ENCODE measurements at regions not wholly inside any gene's neighbourhood (a gene's known extent, or its start where the extent isn't known, plus 50 kb on each side); places are given as distances from the start of the nearest gene placed in this dataset.

- TF ChIP-seq, protein P1, sequence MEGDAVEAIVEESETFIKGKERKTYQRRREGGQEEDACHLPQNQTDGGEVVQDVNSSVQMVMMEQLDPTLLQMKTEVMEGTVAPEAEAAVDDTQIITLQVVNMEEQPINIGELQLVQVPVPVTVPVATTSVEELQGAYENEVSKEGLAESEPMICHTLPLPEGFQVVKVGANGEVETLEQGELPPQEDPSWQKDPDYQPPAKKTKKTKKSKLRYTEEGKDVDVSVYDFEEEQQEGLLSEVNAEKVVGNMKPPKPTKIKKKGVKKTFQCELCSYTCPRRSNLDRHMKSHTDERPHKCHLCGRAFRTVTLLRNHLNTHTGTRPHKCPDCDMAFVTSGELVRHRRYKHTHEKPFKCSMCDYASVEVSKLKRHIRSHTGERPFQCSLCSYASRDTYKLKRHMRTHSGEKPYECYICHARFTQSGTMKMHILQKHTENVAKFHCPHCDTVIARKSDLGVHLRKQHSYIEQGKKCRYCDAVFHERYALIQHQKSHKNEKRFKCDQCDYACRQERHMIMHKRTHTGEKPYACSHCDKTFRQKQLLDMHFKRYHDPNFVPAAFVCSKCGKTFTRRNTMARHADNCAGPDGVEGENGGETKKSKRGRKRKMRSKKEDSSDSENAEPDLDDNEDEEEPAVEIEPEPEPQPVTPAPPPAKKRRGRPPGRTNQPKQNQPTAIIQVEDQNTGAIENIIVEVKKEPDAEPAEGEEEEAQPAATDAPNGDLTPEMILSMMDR (IDR thresholded peaks at IDR 0.05; ENCODE audit: borderline replicate concordance, control extremely low read depth, extremely low read depth, insufficient read depth, missing control alignments), result no peak
Observed at GRCh38 chr3:22491344-22491743, 711.8 kb upstream of the UBE2E2 start.

GRCh38 chr3:22492342-22492741 is 710.8 kb upstream of the UBE2E2 start:
- TF ChIP-seq, protein P1 (IDR thresholded peaks at IDR 0.05; ENCODE audit: borderline replicate concordance, control extremely low read depth, extremely low read depth, insufficient read depth, missing control alignments), result no peak
- DNase-seq (ENCODE audit: low spot score), result no peak
- in situ Hi-C loops (cut with MboI; ENCODE audit: low sequenced_read_pairs, unreplicated experiment), result no loop called here

More at GRCh38 chr3:22491344-22491743, 711.8 kb upstream of the UBE2E2 start:
- in situ Hi-C loops (cut with MboI; ENCODE audit: low sequenced_read_pairs, unreplicated experiment), result no loop called here
- no peak for DNase-seq (ENCODE audit: low spot score)

- DNase-seq (ENCODE audit: low spot score), result no peak
- in situ Hi-C loops (cut with MboI; ENCODE audit: low sequenced_read_pairs, unreplicated experiment), result no loop called here
- TF ChIP-seq, protein P1 (IDR thresholded peaks at IDR 0.05; ENCODE audit: borderline replicate concordance, control extremely low read depth, extremely low read depth, insufficient read depth, missing control alignments), result no peak
Observed at GRCh38 chr3:22495241-22495640, 707.9 kb upstream of the UBE2E2 start.

GRCh38 chr3:22495791-22496190 is 707.3 kb upstream of the UBE2E2 start:
- in situ Hi-C loops (cut with MboI; ENCODE audit: low sequenced_read_pairs, unreplicated experiment), result no loop called here
- DNase-seq (ENCODE audit: low spot score), result no peak
- TF ChIP-seq, protein P1 (IDR thresholded peaks at IDR 0.05; ENCODE audit: borderline replicate concordance, control extremely low read depth, extremely low read depth, insufficient read depth, missing control alignments), result no peak

- DNase-seq (ENCODE audit: low spot score), result no peak
- TF ChIP-seq, protein P1 (IDR thresholded peaks at IDR 0.05; ENCODE audit: borderline replicate concordance, control extremely low read depth, extremely low read depth, insufficient read depth, missing control alignments), result no peak
- in situ Hi-C loops (cut with MboI; ENCODE audit: low sequenced_read_pairs, unreplicated experiment), result no loop called here
Observed at GRCh38 chr3:22496641-22497040, 706.5 kb upstream of the UBE2E2 start.

DNA sequence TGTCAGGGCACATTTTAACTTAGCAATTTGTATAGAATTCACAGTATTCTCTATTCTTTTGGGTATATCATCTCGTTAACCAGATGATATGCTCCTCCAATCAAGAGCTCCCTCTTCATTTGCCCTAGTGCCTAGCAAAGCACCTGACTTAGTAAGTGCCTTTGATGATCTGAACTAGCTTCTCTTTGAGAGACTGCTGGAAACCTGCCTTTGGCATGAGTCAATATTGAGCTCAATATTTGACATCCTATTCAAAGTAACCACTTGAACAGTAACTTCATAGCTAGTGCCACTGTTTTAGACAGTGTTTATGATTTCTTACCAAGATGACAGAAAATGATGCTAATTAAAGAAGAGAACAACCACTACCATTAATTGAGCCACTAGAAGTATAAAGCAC is 696.3 kb upstream of the UBE2E2 start:
- in situ Hi-C loops (cut with MboI; ENCODE audit: low sequenced_read_pairs, unreplicated experiment), result no loop called here
- TF ChIP-seq, protein P1 (IDR thresholded peaks at IDR 0.05; ENCODE audit: borderline replicate concordance, control extremely low read depth, extremely low read depth, insufficient read depth, missing control alignments), result no peak
- no peak for DNase-seq (ENCODE audit: low spot score)

GRCh38 chr3:22507709-22508108 is 695.4 kb upstream of the UBE2E2 start:
- no peak for DNase-seq (ENCODE audit: low spot score)
- in situ Hi-C loops (cut with MboI; ENCODE audit: low sequenced_read_pairs, unreplicated experiment), result no loop called here
- TF ChIP-seq, protein P1 (IDR thresholded peaks at IDR 0.05; ENCODE audit: borderline replicate concordance, control extremely low read depth, extremely low read depth, insufficient read depth, missing control alignments), result no peak

All from GM13976 (cell line).